ENCODE measurements at regions not wholly inside any gene's neighbourhood (a gene's known extent, or its start where the extent isn't known, plus 50 kb on each side); places are given as distances from the start of the nearest gene placed in this dataset.
"Not testable (repeated sequence)": the region's sequence is repeated elsewhere in the genome, so short reads cannot be mapped to it uniquely, and the experiment has no call there.

GRCh38 chr2:242130682-242131081 is 261.2 kb downstream of the RTP5 start:
- DNase-seq: not testable (repeated sequence)

- DNase-seq: not testable (repeated sequence)
Measured at GRCh38 chr2:242159921-242160320, 290.4 kb downstream of the RTP5 start.

GRCh38 chr2:242165115-242165514 is 295.6 kb downstream of the RTP5 start:
- not testable (repeated sequence) for DNase-seq

GRCh38 chr2:242171290-242171689 is 301.8 kb downstream of the RTP5 start:
- DNase-seq: not testable (repeated sequence)
